Endodermal cell (in vitro differentiated cells): ENCODE measurements at regions not wholly inside any gene's neighbourhood (a gene's known extent, or its start where the extent isn't known, plus 50 kb on each side); places are given as distances from the start of the nearest gene placed in this dataset.

ENCODE experiments used
- DNase-seq: peaks from one replicate; pipeline ENCODE4 v3.0.0-alpha.2; 2017
- H3K27ac ChIP-seq: 2 replicates; pipeline ENCODE4 v1.5.1; 2013; ENCODE audit warnings: mild to moderate bottlenecking, low read depth, low read length, moderate library complexity
- H3K27me3 ChIP-seq: 2 replicates; pipeline ENCODE4 v1.6.1; 2013; ENCODE audit warnings: mild to moderate bottlenecking, low read length, moderate library complexity; ENCODE audit not compliant: insufficient read depth, control insufficient read depth, poor library complexity, severe bottlenecking
- H3K36me3 ChIP-seq: 2 replicates; pipeline ENCODE4 v1.7.0; 2013; ENCODE audit warnings: mild to moderate bottlenecking, low read length, moderate library complexity; ENCODE audit not compliant: control insufficient read depth, insufficient read depth
- H3K4me1 ChIP-seq: one replicate; pipeline ENCODE4 v1.7.0; 2013; ENCODE audit warnings: low read length; ENCODE audit not compliant: control insufficient read depth, insufficient read depth
- H3K4me3 ChIP-seq: 2 replicates; pipeline ENCODE4 v1.5.1; 2013; ENCODE audit warnings: mild to moderate bottlenecking, low read length, moderate library complexity
- H3K9ac ChIP-seq: 2 replicates; pipeline ENCODE4 v1.6.1; 2013; ENCODE audit warnings: mild to moderate bottlenecking, low read length, moderate library complexity; ENCODE audit not compliant: poor library complexity, severe bottlenecking; ENCODE audit errors: extremely low read depth
- H3K9me3 ChIP-seq: 2 replicates; pipeline ENCODE4 v1.6.1; 2013; ENCODE audit warnings: mild to moderate bottlenecking, low read length, moderate library complexity; ENCODE audit not compliant: control insufficient read depth
- H3K27ac Mint-ChIP-seq: 2 replicates; pipeline ENCODE4 v1.8.0; 2020; ENCODE audit warnings: mixed read lengths
- H3K27me3 Mint-ChIP-seq: 2 replicates; pipeline ENCODE4 v1.8.0; 2021; ENCODE audit warnings: mild to moderate bottlenecking, mixed read lengths; ENCODE audit not compliant: insufficient read depth
- H3K36me3 Mint-ChIP-seq: 2 replicates; pipeline ENCODE4 v1.8.0; 2020; ENCODE audit warnings: low read depth, mixed read lengths
- H3K4me1 Mint-ChIP-seq: 2 replicates; pipeline ENCODE4 v1.8.0; 2020; ENCODE audit warnings: mixed read lengths
- H3K4me3 Mint-ChIP-seq: 2 replicates; pipeline ENCODE4 v1.8.0; 2020; ENCODE audit warnings: mild to moderate bottlenecking, moderate library complexity, mixed read lengths
- H3K9me3 Mint-ChIP-seq: 2 replicates; pipeline ENCODE4 v1.8.0; 2020; ENCODE audit warnings: mild to moderate bottlenecking, mixed read lengths
- WGBS, 2 experiments: methylation state at CpG; one replicate each; pipeline versions ENCODE4 v1.1.5 to v1.1.7; 2013; ENCODE audit warnings: missing lambda C conversion rate in 2 of 2, mixed read lengths in 1 of 2; ENCODE audit not compliant: insufficient coverage in 1 of 2, insufficient read length in 1 of 2; 5-methylcytosine and 5-hydroxymethylcytosine counted together
- TF ChIP-seq, protein P1 (sequence below): fragments of 200-600 bp; sonication (generic); conservative IDR thresholded peaks from 2 replicates; pipeline ENCODE4 v1.5.0; 2021; ENCODE audit warnings: antibody characterized with exemption, mild to moderate bottlenecking

DNA sequence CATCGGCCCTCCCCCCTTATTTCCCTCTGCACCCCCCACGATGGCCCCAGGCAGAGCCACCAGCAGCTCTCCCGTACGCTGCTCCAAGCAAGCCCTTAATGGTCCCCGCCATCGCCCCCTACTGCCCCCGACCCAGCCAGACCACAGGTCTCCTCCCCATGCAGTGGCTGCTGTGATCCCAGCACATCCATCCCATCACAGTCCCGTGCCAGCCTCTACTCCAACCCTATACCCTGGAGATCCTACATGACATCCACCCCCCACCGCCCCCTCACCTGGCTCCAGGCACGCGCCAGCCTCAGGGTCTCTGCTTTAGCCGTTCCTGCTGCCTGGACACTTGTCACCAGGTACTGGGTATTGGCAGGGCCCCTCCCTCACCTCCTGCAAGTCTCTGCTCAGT, 85.8 kb upstream of the RTL6 start:
- 74 to 78% methylated on average over 4 to 12 of the region's 12 CpGs for WGBS, 2 experiments

DNA sequence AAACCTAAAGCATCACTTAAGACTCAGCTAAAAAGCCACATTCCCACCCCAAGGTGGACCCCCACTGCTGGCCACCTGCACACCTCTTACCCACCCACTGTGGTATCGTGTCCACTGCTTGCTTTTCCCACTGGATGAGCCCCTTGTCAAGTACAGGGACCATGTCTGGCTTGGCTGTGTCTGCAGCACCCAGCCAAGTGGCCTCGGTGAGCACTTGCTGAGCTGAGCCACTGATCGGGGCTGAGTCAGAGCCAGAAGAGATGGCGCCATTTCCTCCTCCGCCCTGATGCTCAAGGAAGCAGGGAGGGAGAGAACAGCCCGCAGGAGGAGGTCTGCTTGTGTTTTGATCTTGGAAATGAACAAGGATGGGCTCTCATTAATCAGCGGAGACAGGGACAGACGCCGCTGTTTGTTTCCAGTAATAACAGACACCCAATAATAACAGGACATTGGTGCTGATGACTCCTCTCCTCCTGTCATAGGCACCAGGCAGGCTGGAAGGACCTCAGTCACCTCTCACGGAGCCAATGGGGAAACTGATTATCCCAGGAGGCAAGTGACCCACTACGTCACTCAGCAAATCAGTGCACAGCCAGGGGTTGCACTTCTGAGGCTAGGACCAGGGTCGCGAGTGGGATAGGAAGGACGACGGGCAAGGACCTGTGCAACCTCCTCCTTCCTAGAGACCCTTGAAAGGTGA, 85.2 kb upstream of the RTL6 start:
- H3K27ac ChIP-seq = no peak overlapping the region
- no peak overlapping the region for H3K9ac ChIP-seq
- H3K27me3 Mint-ChIP-seq = no peaks in the 10 kb centered on the region
- no peaks in the 10 kb centered on the region for H3K36me3 ChIP-seq
- no peaks in the 10 kb centered on the region for H3K9me3 ChIP-seq
- no peaks in the 10 kb centered on the region for H3K4me1 ChIP-seq
- H3K9me3 Mint-ChIP-seq = no peaks in the 10 kb centered on the region
- H3K4me1 Mint-ChIP-seq = no peaks in the 10 kb centered on the region
- TF ChIP-seq, protein P1, sequence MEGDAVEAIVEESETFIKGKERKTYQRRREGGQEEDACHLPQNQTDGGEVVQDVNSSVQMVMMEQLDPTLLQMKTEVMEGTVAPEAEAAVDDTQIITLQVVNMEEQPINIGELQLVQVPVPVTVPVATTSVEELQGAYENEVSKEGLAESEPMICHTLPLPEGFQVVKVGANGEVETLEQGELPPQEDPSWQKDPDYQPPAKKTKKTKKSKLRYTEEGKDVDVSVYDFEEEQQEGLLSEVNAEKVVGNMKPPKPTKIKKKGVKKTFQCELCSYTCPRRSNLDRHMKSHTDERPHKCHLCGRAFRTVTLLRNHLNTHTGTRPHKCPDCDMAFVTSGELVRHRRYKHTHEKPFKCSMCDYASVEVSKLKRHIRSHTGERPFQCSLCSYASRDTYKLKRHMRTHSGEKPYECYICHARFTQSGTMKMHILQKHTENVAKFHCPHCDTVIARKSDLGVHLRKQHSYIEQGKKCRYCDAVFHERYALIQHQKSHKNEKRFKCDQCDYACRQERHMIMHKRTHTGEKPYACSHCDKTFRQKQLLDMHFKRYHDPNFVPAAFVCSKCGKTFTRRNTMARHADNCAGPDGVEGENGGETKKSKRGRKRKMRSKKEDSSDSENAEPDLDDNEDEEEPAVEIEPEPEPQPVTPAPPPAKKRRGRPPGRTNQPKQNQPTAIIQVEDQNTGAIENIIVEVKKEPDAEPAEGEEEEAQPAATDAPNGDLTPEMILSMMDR = no peak
- H3K36me3 Mint-ChIP-seq = no peaks in the 10 kb centered on the region
- H3K4me3 ChIP-seq = no peak overlapping the region
- H3K27ac Mint-ChIP-seq = no peak overlapping the region
- 74 to 79% methylated on average over 10 to 15 of the region's 15 CpGs for WGBS, 2 experiments
- peak; percentile 34 for DNase-seq
- H3K4me3 Mint-ChIP-seq = no peak overlapping the region
- H3K27me3 ChIP-seq = no peaks in the 10 kb centered on the region

More for the DNA sequence above, 85.8 kb upstream of the RTL6 start:
- Mint-ChIP-seq H3K27me3 (no peaks in the 10 kb centered on the region), H3K4me1 (no peaks in the 10 kb centered on the region), H3K4me3 (no peak overlapping the region), H3K27ac (no peak overlapping the region), H3K36me3 (no peaks in the 10 kb centered on the region), H3K9me3 (no peaks in the 10 kb centered on the region)
- H3K36me3 ChIP-seq = no peaks in the 10 kb centered on the region
- DNase-seq = peak; percentile 63
- TF ChIP-seq, protein P1 = peak; percentile 48
- H3K9ac ChIP-seq = no peak overlapping the region
- H3K4me1 ChIP-seq = no peaks in the 10 kb centered on the region
- no peak overlapping the region for H3K4me3 ChIP-seq
- H3K9me3 ChIP-seq = no peaks in the 10 kb centered on the region
- no peak overlapping the region for H3K27ac ChIP-seq
- H3K27me3 ChIP-seq = no peaks in the 10 kb centered on the region

DNA sequence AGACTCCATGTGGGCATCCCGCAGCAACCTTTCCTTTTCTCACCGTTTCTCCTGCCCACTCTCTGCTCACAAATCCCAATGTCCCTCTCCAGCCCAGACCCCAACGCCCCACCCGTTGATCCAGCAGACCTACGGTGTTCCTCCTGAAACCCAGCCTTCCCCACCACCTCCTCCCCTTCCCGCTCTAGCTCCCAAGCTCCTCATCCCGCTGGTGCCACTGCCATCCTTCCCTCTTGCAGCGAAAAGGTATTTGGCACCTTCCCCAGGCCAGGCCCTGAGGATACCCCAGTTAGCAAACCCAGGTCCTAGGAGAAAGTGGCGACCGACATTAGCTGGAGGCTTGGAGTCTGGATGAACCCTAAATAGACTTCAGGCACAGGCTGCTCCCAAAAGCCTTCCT, 84.0 kb upstream of the RTL6 start:
- peak; percentile 27 for DNase-seq
- Histone ChIP-seq H3K36me3 (no peaks in the 10 kb centered on the region), H3K9me3 (no peaks in the 10 kb centered on the region), H3K27me3 (no peaks in the 10 kb centered on the region), H3K9ac (no peak overlapping the region), H3K4me3 (no peak overlapping the region), H3K27ac (no peak overlapping the region), H3K4me1 (no peaks in the 10 kb centered on the region)
- Mint-ChIP-seq H3K4me3 (no peak overlapping the region), H3K36me3 (no peaks in the 10 kb centered on the region), H3K9me3 (no peaks in the 10 kb centered on the region), H3K27ac (no peak overlapping the region), H3K27me3 (no peaks in the 10 kb centered on the region), H3K4me1 (no peaks in the 10 kb centered on the region)
- TF ChIP-seq, protein P1 = no peak
- WGBS, 2 experiments = 88 to 94% methylated on average over 6 to 10 of the region's 10 CpGs
